GM21576 (cell line): ENCODE measurements at regions not wholly inside any gene's neighbourhood (a gene's known extent, or its start where the extent isn't known, plus 50 kb on each side); places are given as distances from the start of the nearest gene placed in this dataset.

ENCODE experiments used
- ATAC-seq: cut with Tn5 transposase; IDR thresholded peaks from one replicate; pipeline ENCODE4 v1.9.1; 2021; ENCODE audit warnings: mild to moderate bottlenecking, moderate library complexity; ENCODE audit not compliant: unreplicated experiment

DNA sequence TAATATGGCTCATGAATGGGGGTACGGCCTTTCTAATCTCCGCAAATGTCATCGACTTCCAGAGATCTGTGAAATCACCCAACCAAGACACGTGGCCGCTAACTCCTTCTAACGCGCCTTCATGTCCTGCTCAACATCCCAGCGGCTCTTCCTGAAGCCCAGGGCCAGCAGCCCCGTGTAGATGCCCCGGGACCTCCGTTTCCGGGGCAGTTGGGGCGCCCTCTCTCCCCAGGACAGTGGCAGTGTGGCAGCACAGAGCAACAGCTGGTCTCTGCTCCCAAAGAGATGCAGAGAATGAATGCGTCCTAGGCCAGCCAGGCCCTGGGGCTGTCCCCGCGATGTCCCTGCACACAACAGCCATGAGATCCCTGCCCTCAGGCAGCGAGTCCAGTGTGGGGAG lies 153.5 kb downstream of the RBFOX3 start:
- no peak for ATAC-seq

DNA sequence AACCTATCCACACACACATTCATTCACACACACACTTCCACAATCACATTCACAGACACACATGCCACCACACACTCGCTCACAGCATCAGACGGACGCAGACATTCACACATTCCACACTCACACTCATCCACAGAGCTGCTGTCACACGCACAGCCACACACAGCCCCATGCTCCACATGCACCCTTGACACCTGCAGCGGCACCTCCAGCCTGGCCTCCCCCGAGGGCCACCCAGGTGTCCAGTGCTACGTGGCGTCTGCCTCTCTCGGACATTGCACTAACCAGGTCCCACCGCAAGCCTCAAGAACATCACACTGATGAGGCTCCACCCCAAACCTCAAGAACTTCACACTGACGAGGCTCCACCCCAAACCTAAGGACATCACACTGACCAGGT lies 155.2 kb downstream of the RBFOX3 start:
- no peak for ATAC-seq

DNA sequence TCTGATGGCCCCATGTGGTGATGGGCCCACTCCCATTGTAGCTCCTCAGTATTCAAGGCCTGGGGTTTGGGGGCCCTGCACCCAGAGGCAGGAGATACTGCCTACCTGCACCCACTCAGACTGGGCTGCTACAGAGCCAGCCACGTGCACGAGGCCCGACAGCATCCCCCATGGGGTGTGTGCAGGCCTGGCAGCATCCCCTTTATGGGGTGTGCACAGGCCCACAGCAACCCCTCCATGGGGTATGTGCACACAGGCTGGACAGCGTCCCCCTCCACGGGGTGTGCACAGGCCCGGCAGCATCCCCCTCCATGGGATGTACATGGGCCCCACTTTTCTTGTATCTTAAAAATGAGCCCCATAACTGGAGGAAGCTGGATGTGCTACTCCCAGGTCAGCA lies 156.0 kb downstream of the RBFOX3 start:
- ATAC-seq = no peak

DNA sequence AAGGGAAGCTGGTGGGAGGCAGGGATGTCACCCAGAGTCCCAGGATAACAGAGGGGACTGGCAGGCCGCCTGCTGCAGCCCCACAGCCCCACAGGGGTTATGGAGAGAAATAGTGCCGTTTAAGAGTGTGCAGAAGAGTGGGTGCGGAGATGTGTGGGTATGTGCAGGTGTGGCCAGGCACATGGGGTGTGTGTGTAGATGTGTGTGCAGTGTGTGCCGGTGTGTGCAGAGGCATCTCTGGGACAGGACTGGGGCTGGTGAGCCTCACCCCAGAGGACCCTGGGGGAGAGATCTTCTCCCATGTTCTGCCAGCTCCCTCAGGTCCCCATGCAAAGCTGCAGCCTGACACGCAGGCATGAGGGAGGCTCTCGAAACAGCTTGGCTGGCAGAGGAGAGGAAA lies 157.4 kb downstream of the RBFOX3 start:
- no peak for ATAC-seq

DNA sequence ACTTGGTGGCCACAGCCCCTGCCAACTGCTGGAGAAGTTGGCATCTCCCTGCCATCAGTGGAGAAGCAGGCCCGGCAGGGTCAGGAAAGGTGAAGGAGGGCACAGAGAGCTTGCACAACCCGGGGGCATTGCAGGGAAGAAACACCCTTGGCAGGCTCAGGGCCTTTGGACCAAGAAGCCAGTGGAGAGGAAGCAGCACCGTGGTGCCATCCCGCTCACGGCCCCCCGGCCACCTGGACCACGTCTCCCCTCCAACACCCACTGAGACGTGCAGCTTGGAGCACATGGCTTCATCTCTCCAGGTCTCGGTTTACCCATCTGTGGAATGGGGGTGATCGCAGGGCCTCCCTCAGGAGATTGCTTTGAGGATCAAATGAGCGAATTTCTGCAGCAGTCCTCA lies 158.1 kb downstream of the RBFOX3 start:
- ATAC-seq = no peak

DNA sequence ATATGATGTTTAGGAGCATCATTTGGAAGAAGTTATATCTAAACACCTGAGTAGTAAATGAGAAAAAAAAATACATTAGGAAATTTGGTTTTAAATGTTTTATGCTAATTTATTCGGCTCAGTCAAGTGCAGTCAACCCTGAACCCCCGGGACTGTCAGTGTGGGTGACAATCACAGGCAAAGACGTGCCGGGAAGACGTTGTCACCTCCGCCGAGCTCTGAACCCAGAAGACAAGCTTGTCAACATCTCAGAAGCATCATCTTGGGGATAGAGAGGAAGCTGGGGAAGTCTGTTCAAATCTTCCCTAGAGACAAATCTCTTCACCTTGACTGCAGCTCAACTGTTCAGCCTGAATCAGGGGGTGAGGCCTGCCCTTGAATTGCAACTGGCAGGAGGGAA lies 159.7 kb downstream of the RBFOX3 start:
- ATAC-seq = no peak

DNA sequence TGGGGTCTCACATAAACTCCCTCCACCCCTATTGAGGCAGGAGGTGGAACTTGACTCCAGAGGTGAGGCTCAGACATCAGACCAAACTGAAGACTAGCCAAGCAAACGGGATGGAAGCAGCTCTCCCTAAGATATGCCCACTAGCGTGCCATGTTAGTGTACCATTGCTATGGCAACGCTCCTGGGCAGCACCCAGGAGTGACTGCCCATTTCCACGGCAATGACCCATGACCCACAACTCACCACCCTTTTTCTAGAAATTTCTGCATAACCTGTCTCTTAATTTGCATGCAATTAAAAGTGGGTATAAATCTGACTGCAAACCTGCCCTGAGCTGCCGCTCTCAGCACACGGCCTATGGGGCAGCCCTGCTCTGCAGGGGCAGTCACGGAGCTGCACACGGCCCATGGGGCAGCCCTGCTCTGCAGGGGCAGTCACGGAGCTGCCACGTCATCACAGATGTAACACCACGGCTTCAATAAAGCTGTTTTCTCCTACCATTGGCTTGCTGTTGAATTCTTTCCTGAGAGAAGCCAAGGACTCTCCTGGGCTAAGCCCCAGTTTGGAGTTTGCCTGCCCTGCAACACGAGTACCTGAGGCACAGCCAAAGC lies 164.3 kb downstream of the RBFOX3 start:
- ATAC-seq = no peak

DNA sequence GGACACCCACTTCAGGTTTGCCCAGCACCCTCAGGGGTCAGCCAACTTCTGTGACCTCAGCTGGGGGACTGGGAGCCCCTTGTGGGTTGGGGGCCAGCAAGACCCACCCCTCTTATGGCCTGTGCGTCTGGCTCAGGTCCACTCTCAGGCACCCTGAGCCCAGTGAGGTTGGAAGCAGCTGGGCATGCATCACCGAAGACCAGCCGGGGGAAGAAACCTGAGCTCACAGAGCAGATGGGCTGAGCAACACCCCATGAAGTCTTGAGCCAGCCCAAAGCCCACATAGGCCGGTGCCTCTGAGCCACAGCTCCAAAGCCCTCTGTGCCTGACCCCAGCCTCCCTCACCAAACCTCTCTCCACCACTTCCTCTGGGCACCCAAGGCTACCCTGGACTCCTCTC lies 166.7 kb downstream of the RBFOX3 start:
- ATAC-seq = no peak

DNA sequence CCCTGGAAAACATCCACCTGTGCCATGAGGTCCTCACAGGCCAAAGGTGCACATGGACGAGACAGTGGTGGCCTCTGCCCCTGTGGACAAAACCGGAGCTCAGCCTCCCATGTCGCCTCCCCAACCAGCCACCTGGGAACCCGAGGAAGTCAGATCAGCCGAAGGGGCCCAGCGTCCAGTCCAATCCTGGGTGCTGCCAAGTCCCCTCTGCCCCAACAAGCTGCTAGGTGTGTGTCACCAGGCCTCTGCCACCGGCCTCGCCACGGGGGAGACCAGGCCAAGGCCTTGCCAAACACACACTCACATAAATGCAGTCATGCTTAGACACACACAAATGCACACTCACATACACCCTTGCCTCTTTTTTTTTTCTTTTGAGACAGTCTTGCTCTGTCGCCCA lies 167.8 kb downstream of the RBFOX3 start:
- ATAC-seq = no peak

DNA sequence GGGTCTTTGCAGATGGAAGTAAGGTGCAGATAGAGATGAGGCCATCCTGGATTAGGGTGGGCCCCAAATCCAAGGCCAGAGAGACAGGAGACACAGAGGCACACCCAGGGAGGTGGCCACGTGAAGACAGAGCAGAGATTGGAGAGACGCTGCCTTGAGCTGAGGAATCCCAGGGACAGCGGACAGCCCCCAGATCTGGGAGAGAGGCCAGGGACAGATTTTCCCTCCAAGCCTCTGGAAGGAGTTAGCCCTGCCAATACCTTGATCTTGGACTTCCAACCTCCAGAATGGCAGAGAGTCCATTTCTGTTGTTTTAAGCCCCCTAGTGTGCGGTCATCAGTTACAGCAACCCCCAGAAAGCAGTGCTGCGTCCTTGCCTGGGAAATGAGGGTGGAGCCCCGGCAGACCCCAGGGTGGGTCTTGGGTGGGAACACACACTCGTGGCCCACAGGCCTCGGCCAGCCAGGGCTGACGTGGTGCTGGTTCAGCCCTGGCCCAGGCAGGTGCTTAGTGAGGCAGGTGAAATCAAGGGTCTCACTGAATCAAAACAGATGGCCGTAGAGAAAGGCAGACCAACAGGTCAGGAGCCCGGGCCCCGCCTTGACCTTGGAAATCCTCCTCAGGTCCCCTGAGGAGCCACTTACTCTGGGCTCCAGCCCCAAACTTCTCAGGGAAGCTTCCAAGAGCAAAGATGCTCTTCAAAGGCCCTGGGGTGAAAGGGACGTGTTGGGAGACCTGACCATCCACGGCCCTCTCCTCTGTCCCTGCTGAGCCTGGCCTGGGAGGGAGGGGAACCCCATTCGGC lies 169.3 kb downstream of the RBFOX3 start:
- ATAC-seq = no peak

DNA sequence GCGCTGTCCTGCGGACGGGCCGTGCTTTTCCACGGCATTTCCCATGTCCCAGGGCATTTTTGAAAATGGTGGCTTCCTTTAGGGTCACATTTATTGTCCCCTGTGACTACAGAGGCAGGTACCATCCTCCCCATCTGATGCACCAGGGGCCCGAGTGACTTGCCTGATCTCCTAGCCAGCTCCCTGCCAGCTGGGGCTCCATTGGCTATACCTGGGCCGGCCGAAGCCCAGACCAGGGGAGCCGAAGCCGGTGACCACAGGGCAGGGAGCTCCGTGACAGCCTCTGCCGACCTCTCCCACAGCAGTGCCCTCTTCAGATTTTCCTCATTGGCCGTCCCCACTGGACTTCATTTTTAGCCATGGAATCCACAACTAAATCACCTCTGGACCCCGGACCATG lies 170.6 kb downstream of the RBFOX3 start:
- ATAC-seq = no peak

DNA sequence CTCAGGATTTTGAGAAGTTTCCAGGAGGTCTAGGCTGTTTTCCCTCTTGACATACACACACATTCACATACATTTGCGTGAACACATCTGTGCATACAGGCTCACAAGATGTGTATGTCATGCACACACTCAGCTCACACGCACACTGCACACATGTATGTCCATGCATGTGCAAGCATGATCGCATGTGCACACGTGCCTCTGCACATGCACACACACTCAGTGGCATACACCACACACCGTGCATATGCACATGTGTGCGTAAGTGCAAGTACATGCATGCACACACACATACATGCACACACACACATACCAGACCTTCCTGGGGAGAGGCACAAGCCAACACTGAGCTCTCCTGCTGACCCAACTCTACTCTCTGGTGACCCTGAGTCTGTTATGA lies 171.4 kb downstream of the RBFOX3 start:
- ATAC-seq = no peak

DNA sequence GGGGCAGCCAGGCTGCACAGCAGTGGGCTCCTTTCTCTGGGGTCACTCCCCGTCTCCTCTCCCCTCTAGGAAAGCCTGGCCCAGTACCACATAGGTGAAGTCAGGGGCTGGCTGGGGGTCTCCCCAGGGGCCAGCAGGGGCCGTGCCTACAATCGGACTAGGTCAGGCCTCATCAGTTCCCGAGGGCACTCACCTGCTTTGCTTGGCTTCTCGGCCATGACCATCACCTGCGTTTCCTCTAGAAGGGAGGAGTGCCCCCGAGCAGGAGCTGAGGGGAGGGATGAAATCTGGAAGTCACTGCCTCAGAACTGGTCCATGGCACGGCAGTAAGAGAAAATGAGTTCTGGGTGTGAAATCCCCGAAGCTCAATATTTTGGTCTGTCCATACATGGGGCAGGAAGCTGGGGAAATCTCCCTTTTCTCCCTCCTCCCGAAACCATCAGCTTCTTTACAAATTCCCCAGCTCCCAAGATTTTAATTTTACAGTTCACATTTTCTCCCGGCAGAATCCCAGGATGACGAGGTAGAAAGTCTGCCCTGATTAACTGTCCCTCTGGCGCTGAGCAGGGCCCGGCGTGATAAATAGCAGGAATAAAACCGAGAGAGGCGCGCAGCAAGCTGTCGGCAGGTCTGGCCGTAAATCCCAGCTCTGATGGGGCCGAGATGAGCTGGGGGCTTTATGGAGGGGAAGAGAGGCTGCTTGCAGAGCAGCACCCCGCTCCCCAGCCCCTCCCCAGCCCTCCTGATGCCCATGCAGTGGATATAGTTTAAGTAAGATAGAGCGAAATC lies 172.1 kb downstream of the RBFOX3 start:
- ATAC-seq = no peak

DNA sequence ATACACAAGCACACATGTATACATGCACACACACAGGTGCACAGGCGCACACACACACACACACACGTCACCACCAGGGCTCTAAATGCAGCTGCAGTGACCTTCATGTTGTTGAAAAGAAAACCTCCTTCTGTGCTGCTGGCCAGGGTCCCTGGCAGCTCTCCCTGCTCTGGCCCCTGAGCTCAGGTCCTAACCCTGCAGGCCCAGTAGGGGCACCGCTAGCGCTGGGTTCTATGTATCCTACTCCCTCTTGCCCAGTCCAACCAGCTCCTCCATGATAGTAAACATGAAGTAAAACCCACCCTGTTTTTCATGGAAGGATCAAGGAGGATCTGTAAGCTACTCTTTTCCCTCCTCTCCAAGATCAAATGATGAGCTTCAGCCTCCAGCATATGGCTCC lies 172.8 kb downstream of the RBFOX3 start:
- ATAC-seq = no peak

DNA sequence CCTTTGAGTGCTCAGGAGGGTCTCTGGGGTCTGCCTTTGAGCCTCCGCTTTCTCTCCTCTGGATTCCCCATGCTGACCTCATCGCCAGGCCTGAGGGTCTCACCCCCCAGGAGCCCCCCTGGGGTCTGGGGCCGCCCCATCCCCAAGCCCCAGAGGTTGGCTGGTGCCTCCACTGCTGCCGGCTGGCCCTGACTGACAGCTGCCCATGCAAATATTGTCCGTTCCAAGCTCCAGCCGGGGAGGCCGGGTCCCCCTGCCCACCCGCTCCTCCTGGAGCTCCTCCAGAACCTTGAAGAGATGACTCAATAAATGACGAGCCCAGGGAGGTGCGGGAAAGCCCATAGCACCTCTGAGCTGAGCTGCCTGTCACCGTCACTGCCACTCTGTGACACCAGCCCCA lies 173.8 kb downstream of the RBFOX3 start:
- no peak for ATAC-seq

DNA sequence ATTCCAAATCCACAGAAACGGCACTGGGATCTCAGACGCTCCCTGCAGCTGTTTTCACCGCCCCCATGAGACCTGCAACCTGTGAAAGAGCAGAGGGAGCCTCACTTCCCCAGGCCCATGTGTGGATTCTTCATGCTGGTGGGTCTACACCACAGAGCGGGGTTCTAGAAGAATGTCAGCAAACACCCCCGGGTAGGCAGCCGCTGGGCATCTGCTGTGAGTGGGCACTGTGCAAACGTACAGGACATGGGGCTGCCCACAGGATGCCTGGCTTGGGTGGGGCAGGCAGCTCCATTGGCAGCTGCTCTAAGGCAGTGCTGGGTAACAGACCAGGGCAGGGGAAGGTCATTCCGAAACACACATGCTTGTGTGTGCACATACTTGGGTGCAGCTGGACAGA lies 174.9 kb downstream of the RBFOX3 start:
- ATAC-seq = no peak

DNA sequence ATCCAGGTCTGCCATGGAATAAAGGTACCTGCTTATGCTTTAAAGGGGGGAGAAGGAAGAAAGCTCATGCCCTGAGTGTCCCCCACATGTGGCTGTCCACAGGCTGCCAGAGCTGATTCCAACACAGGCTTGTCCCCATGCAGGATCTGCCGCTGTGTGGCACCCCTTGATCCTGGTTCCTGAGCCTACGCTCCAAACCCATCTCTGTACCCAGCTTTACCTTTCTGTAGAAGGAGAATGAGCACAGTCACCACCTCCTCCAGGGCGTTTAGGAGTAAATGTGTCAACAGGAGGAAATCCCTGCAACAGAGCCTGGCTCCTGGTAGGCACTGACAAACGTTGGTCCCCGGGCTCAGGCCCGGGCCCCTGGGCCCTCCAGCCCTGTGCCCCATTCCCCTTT lies 175.6 kb downstream of the RBFOX3 start:
- ATAC-seq = no peak

DNA sequence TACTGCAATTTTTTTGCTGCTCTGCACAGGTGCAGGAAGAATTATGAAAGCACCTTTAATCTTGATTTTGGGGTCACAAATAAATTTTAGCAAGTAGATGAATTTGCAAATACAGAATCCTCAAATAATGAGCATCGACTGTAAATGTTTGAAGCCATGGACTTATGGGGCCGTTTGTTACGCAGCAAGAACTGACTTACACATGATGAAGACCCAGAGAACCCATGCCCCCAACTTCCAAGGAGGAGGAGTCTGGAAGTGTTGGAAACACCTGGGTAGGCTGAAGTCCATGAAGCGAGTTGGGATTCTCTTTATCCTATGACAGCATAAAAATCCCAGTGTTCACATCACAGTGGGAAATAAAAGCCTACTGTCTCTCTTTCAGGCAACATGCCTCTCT lies 176.6 kb downstream of the RBFOX3 start:
- no peak for ATAC-seq

DNA sequence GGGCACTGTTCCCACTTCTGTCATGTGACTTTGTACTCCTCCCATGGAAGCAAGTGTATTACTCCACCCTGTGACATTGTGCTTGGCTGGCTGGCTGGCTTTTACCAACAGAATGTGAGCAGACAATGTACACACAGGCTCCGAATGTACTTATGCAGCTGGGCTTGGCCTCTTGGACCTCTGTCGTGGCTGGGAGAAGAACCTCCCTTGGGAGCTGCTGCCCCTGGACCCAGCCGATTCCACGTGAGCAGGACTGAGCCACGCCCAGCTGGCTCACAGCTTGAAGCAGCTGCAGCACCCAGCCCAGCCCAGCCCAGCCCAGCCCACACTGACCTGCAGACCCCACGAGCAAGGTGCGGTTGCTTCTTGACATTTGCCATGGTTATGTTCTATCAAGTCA lies 177.5 kb downstream of the RBFOX3 start:
- no peak for ATAC-seq

DNA sequence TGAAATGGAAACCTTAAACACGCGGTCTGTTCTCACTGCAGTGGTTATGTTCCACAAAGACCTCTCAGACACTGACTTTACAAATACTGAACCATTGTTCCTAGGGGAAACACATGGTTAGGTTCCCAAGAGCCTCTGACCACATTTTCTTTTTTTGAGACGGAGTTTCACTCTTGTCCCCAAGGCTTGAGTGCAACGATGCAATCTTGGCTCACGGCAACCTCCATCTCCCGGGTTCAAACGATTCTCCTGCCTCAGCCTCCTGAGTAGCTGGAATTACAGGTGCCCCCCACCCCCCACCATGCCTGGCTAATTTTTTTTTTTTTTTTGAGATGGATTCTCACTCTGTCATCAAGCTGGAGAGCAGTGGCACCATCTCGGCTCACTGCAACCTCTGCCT lies 179.7 kb downstream of the RBFOX3 start:
- no peak for ATAC-seq

DNA sequence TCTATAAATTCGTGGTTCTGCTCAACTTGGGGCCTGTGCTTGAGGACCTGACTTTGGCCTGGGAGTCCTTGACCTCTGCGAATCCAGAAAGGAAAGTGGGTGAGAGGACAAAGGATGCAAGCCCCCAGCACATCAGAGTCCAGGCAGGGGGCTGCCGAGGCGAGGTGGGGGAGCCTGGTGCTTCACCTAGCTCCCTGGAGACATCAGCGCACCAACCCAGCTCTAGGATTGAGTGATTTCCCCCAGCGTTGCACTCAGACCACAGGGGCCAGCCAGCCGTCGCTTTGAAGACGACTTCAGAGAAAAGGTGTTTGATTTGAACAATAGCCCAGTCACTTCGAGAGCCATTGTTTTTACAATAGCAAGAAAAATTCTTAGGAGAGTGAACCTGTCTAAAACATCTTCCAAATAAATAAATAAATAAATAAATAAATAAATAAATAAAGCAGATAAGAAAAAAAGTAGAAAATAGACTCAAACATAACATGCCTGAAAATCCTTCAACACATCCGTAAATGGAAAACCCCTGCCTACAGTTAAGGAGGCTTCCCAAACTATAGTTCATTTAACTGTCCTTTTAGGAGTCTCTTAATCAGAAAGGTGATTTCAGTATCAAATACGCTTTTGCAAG lies 180.9 kb downstream of the RBFOX3 start:
- no peak for ATAC-seq

DNA sequence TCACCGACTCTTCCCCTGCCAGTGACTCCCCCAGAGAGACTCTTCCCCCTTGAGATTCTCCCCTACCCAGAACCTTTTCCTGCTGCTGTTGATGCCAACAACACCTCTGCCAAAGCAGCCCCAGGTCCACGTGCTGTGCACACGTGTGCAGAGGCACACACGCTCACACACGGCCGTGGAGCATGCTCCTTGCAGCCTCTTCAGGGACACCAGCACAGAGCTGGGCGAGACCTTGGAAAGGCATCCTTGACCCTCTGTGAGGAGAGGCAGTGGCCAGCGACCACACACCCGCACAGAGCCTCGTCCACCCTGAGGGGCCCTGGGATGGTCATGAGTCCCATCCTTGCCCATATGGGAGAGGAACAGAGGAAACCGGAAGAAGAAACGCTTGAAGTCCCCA lies 181.9 kb downstream of the RBFOX3 start:
- no peak for ATAC-seq
